ENCODE measurements at regions not wholly inside any gene's neighbourhood (a gene's known extent, or its start where the extent isn't known, plus 50 kb on each side); places are given as distances from the start of the nearest gene placed in this dataset.
"Not testable (repeated sequence)": the region's sequence is repeated elsewhere in the genome, so short reads cannot be mapped to it uniquely, and the experiment has no call there.

DNA sequence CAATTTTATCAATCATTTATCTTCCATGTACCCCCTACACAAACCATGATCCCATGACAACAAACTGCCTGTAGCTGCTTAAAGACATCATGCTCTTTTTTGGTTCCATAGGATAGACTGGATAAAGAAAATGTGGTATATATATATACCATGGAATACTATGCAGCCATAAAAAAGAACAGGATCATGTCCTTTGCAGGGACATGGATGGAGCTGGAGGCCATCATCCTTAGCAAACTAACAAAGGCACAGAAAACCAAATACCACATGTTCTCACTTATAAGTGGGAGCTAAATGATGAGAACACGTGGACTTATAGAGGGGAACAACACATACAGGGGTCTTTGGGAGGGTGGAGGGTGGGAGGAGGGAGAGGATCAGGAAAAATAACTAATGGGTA is 577.2 kb downstream of the KCNJ2 start:
- not testable (repeated sequence) for TF ChIP-seq POLR2A (IDR thresholded peaks at IDR 0.05); POLR2AphosphoS5 (IDR thresholded peaks at IDR 0.05; ENCODE audit: insufficient read depth in 1 of 2, low read depth in 1 of 2)
- TF ChIP-seq, protein P1, sequence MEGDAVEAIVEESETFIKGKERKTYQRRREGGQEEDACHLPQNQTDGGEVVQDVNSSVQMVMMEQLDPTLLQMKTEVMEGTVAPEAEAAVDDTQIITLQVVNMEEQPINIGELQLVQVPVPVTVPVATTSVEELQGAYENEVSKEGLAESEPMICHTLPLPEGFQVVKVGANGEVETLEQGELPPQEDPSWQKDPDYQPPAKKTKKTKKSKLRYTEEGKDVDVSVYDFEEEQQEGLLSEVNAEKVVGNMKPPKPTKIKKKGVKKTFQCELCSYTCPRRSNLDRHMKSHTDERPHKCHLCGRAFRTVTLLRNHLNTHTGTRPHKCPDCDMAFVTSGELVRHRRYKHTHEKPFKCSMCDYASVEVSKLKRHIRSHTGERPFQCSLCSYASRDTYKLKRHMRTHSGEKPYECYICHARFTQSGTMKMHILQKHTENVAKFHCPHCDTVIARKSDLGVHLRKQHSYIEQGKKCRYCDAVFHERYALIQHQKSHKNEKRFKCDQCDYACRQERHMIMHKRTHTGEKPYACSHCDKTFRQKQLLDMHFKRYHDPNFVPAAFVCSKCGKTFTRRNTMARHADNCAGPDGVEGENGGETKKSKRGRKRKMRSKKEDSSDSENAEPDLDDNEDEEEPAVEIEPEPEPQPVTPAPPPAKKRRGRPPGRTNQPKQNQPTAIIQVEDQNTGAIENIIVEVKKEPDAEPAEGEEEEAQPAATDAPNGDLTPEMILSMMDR (IDR thresholded peaks at IDR 0.05): not testable (repeated sequence)

All from vagina (tissue), 2 donors.